ENCODE measurements at regions not wholly inside any gene's neighbourhood (a gene's known extent, or its start where the extent isn't known, plus 50 kb on each side); places are given as distances from the start of the nearest gene placed in this dataset.
"Not testable (repeated sequence)": the region's sequence is repeated elsewhere in the genome, so short reads cannot be mapped to it uniquely, and the experiment has no call there.

DNA sequence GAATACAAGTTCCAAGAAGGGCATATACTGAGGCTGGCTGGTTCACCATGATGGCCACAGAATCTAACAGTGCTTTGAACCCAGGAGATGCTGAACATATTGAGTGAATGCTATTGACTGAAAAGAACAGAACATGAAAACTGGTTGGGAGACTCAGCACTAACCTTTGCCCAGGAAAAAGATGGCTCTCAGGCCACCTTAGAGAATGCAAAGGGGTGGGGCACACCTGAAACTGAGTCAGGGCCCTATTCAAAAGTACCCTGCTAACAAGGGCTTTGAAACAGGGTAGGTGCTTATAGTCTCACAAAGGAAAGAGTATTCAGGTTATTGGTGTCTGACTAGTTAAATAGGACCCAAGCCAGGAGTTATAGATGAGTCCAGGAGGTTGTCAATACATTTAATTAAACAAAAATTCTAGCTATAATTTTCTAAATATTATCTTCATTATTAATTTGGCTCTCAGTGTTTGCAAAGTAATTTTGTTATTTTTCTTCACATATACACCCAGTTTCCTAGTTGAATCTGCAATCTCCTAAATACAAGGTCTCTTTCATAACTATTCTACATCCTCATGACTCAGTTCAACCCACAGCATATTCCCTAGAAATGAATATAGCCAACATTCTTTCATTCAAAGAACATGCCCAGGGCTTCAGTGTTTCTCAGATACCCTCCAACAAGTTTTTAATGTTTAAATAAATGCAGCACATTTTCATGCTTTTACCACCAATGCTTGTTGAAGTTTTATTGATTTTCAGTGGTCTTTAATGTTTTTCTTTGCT, 144.2 kb upstream of the RAPGEF2 start:
- ATAC-seq (no peak), DNase-seq (no peak)
- no peak overlapping the region for H2AFZ ChIP-seq (ENCODE audit: low read length)
- no peaks in the 10 kb centered on the region for H3K9me2 ChIP-seq (replicated peaks; ENCODE audit: low read length)
- intact Hi-C loops (cut with micrococcal nuclease) = no loop called here
- H3K4me1 ChIP-seq (ENCODE audit: insufficient read depth, low read length) = no peaks in the 10 kb centered on the region
- no peak overlapping the region for H3K9ac ChIP-seq (ENCODE audit: low read length)
- H3K27ac ChIP-seq (ENCODE audit: low read length) = no peak overlapping the region
- no peak for TF ChIP-seq EZH2phosphoT487 (IDR thresholded peaks at IDR 0.05; ENCODE audit: borderline replicate concordance, low read length)
- TF ChIP-seq, protein P1, sequence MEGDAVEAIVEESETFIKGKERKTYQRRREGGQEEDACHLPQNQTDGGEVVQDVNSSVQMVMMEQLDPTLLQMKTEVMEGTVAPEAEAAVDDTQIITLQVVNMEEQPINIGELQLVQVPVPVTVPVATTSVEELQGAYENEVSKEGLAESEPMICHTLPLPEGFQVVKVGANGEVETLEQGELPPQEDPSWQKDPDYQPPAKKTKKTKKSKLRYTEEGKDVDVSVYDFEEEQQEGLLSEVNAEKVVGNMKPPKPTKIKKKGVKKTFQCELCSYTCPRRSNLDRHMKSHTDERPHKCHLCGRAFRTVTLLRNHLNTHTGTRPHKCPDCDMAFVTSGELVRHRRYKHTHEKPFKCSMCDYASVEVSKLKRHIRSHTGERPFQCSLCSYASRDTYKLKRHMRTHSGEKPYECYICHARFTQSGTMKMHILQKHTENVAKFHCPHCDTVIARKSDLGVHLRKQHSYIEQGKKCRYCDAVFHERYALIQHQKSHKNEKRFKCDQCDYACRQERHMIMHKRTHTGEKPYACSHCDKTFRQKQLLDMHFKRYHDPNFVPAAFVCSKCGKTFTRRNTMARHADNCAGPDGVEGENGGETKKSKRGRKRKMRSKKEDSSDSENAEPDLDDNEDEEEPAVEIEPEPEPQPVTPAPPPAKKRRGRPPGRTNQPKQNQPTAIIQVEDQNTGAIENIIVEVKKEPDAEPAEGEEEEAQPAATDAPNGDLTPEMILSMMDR (conservative IDR thresholded peaks at IDR 0.05; ENCODE audit: low read depth, low read length) = no peak
- no peak for TF ChIP-seq EZH2 (IDR thresholded peaks at IDR 0.05; ENCODE audit: low read length, unreplicated experiment)
- no peaks in the 10 kb centered on the region for H3K9me3 ChIP-seq (ENCODE audit: low read length)
- ChIA-PET CTCF (no interaction called here), POLR2A (ENCODE audit: unreplicated experiment) (no interaction called here)
- H4K20me1 ChIP-seq (ENCODE audit: low read length) = no peaks in the 10 kb centered on the region
- H3F3A ChIP-seq (ENCODE audit: low read length, unreplicated experiment) = no peaks in the 10 kb centered on the region
- no TSS peak for BruUV-seq (replicated peaks)
- no peaks in the 10 kb centered on the region for H3K27me3 ChIP-seq (ENCODE audit: low read length)
- no peaks in the 10 kb centered on the region for H3K36me3 ChIP-seq (ENCODE audit: low read depth, low read length)
- H3K79me2 ChIP-seq (ENCODE audit: low read length) = no peaks in the 10 kb centered on the region
- H3K4me2 ChIP-seq (ENCODE audit: low read length) = no peak overlapping the region
- H3K4me3 ChIP-seq (ENCODE audit: low read length) = no peak overlapping the region

DNA sequence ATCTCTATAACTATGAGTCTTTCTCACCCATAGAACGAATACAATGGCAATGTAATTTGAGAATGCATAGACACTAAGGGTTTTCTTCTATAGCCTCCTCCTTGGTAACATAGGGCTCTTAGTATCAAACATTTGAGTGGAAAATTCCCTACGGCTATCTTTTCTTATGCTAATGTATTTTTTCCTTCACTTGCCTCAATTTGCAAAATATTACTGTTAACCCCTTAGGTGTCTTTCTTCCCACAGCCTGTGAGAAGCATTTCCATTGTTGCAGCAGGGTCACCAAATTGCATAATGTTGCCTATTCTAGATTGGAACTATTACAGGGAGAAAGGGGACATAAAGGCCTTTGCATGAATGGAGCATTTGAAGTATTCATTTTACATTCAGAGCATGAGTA, 140.5 kb upstream of the RAPGEF2 start:
- intact Hi-C loops (cut with micrococcal nuclease) = no loop called here
- no peak for DNase-seq
- H3K4me3 ChIP-seq (ENCODE audit: low read length) = no peak overlapping the region
- no peaks in the 10 kb centered on the region for H3K27me3 ChIP-seq (ENCODE audit: low read length)
- H3K9ac ChIP-seq (ENCODE audit: low read length) = no peak overlapping the region
- no peaks in the 10 kb centered on the region for H3K9me2 ChIP-seq (replicated peaks; ENCODE audit: low read length)
- no peaks in the 10 kb centered on the region for H4K20me1 ChIP-seq (ENCODE audit: low read length)
- no peaks in the 10 kb centered on the region for H3K9me3 ChIP-seq (ENCODE audit: low read length)
- no peaks in the 10 kb centered on the region for H3K79me2 ChIP-seq (ENCODE audit: low read length)
- no peak overlapping the region for H2AFZ ChIP-seq (ENCODE audit: low read length)
- BruUV-seq (replicated peaks) = no TSS peak
- no peaks in the 10 kb centered on the region for H3K4me1 ChIP-seq (ENCODE audit: insufficient read depth, low read length)
- H3K27ac ChIP-seq (ENCODE audit: low read length) = no peak overlapping the region
- CTCF ChIA-PET = no interaction called here
- POLR2A ChIA-PET (ENCODE audit: unreplicated experiment) = no interaction called here
- TF ChIP-seq, protein P1 (conservative IDR thresholded peaks at IDR 0.05; ENCODE audit: low read depth, low read length) = no peak
- TF ChIP-seq EZH2 (IDR thresholded peaks at IDR 0.05; ENCODE audit: low read length, unreplicated experiment) = no peak
- TF ChIP-seq EZH2phosphoT487 (IDR thresholded peaks at IDR 0.05; ENCODE audit: borderline replicate concordance, low read length) = no peak
- no peaks in the 10 kb centered on the region for H3K36me3 ChIP-seq (ENCODE audit: low read depth, low read length)
- no peak for ATAC-seq
- H3K4me2 ChIP-seq (ENCODE audit: low read length) = no peak overlapping the region
- no peaks in the 10 kb centered on the region for H3F3A ChIP-seq (ENCODE audit: low read length, unreplicated experiment)

DNA sequence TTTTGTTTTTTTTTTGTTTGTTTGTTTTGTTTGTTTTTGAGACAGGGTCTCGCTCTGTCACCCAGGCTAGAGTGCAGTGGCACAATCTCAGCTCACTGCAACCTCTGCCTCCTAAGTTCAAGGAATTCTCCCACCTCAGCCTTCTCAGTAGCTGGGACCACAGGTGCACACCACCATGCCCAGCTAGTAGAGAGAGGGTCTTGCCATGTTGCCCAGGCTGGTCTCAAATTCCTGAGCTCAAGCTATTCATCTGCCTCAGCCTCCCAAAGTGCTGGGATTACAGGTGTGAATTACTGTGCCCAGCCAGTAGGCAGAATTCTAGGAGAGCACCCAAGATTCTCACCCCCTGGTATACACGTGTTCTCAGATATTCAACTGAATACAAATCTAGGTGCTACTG, 139.6 kb upstream of the RAPGEF2 start:
- H3K27ac ChIP-seq (ENCODE audit: low read length); H3K4me1 ChIP-seq (ENCODE audit: insufficient read depth, low read length); H2AFZ ChIP-seq (ENCODE audit: low read length); H4K20me1 ChIP-seq (ENCODE audit: low read length); H3K27me3 ChIP-seq (ENCODE audit: low read length); ATAC-seq; H3F3A ChIP-seq (ENCODE audit: low read length, unreplicated experiment); H3K9me2 ChIP-seq (replicated peaks; ENCODE audit: low read length); POLR2A ChIA-PET (ENCODE audit: unreplicated experiment); DNase-seq; H3K9ac ChIP-seq (ENCODE audit: low read length); H3K9me3 ChIP-seq (ENCODE audit: low read length); CTCF ChIA-PET; H3K4me2 ChIP-seq (ENCODE audit: low read length); H3K79me2 ChIP-seq (ENCODE audit: low read length); H3K4me3 ChIP-seq (ENCODE audit: low read length); BruUV-seq (replicated peaks); H3K36me3 ChIP-seq (ENCODE audit: low read depth, low read length); intact Hi-C loops (cut with micrococcal nuclease): not testable (repeated sequence)

Measured in PC-3 (cell line).